GM20000 (cell line): ENCODE measurements at regions not wholly inside any gene's neighbourhood (a gene's known extent, or its start where the extent isn't known, plus 50 kb on each side); places are given as distances from the start of the nearest gene placed in this dataset.

Experiments
- DNase-seq: peaks from one replicate; pipeline ENCODE4 v3.0.0; 2012; ENCODE audit warnings: low spot score
- TF ChIP-seq, protein P1 (sequence below): IDR thresholded peaks from 2 replicates; pipeline ENCODE4 v1.5.1; 2012; ENCODE audit warnings: mild to moderate bottlenecking, control low read depth; ENCODE audit errors: extremely low read depth, missing control alignments

DNA sequence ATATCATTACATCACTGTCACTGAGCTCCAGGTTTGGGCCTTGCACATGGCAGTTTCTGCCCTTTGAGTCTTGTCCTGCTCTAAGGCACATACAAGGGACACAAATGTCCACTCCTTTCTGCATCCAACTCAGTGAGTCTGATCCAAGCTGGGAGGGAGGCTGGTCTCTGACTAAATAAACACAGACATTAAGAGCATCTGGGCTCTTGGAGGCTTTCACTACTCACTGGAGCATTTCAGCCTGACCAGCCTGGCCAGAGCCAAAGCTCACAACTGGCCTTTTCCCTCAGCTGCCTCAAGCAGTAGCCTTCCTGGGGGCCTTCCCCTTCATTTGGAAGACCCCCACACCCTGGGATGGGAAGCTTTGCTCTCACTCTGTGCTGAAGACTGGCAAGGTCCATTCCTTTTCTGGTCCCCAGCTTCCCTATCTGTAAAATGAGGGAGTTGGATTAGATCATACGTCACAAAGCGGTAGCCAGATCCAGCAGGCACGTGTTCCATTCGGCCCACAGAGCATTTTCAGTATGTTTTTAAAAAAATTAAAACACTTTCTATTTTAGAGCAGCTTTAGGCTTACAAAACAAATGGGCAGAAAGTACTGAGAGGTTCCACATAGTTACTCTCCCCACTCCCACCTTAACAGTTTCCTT, 58.6 kb upstream of the XPA start:
- DNase-seq = no peak
- TF ChIP-seq, protein P1, sequence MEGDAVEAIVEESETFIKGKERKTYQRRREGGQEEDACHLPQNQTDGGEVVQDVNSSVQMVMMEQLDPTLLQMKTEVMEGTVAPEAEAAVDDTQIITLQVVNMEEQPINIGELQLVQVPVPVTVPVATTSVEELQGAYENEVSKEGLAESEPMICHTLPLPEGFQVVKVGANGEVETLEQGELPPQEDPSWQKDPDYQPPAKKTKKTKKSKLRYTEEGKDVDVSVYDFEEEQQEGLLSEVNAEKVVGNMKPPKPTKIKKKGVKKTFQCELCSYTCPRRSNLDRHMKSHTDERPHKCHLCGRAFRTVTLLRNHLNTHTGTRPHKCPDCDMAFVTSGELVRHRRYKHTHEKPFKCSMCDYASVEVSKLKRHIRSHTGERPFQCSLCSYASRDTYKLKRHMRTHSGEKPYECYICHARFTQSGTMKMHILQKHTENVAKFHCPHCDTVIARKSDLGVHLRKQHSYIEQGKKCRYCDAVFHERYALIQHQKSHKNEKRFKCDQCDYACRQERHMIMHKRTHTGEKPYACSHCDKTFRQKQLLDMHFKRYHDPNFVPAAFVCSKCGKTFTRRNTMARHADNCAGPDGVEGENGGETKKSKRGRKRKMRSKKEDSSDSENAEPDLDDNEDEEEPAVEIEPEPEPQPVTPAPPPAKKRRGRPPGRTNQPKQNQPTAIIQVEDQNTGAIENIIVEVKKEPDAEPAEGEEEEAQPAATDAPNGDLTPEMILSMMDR = no peak

DNA sequence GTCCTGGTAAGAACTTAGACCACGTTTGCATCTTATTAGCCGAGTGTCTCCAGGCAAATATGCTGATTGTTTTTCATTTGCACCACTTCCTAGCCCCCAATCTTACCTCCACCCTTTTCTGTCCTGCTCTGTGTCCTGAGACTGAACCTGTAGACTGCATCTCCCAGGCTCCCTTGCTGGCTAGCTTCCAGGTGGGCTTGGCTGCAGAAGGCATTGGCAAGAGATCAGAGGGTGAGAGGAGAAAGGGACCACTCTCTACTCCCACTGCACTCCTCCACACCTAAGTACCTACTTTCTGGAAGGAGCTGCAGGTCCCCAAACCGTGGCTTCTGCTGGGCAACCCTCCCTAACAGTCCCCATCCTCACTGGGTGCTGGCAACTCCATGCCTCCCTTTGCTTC, 59.9 kb upstream of the XPA start:
- DNase-seq = no peak
- TF ChIP-seq, protein P1 = no peak

- TF ChIP-seq, protein P1 = no peak
- no peak for DNase-seq
Observed at GRCh38 chr9:97758334-97758916, 61.3 kb upstream of the XPA start.

- TF ChIP-seq, protein P1 = no peak
- DNase-seq = no peak
Observed at GRCh38 chr9:97759581-97760288, 62.6 kb upstream of the XPA start.

- DNase-seq = no peak
- TF ChIP-seq, protein P1 = no peak
Observed at GRCh38 chr9:97761056-97761598, 64.0 kb upstream of the XPA start.

DNA sequence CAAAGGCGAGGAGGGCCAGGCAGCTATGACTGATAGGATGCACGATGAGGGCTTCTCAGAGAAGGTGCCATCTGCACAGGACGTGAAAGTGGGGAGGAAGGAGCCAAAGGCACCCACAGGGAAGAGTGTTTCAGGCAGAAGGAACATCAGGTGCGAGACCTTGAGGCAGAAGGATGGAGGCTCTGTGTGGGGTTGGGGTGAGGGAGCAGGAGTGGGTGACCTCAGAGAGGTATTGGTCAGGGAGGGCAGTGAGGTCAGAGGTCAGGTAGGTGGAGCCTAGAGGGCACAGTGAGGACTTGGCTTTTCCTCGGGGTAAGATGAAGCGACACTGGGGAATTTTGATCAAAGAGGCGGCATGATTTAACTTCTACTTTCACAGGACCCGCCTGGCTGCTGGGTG, 64.7 kb upstream of the XPA start:
- no peak for DNase-seq
- TF ChIP-seq, protein P1 = no peak

- TF ChIP-seq, protein P1 = no peak
- no peak for DNase-seq
Observed at GRCh38 chr9:97763874-97764273, 66.7 kb upstream of the XPA start.
